ENCODE measurements at regions not wholly inside any gene's neighbourhood (a gene's known extent, or its start where the extent isn't known, plus 50 kb on each side); places are given as distances from the start of the nearest gene placed in this dataset.
A peak's percentile ranks its signal among the peaks of the same experiment; 100 is the strongest.
"Not testable (repeated sequence)": the region's sequence is repeated elsewhere in the genome, so short reads cannot be mapped to it uniquely, and the experiment has no call there.

- Mint-ChIP-seq H3K27me3 (peaks cover 4 to 8% of the 10 kb centered on the region in 2 donors), H3K4me1 (peaks cover 7 to 12% of the 10 kb centered on the region in 2 donors), H3K36me3 (no peaks in the 10 kb centered on the region), H3K4me3 (no peak overlapping the region), H3K27ac (peak overlapping the region; percentile 1), H3K9me3 (no peaks in the 10 kb centered on the region)
- no peak for DNase-seq
- peak; percentile 84 to 91 for ATAC-seq (replicated peaks)
These were observed 50.7 kb upstream of the EDARADD start for GRCh38 chr1:236343246-236343870.

- Mint-ChIP-seq H3K27me3 (peaks cover 4 to 6% of the 10 kb centered on the region in 2 donors), H3K27ac (peak overlapping the region; percentile 1), H3K4me1 (peaks cover 7 to 12% of the 10 kb centered on the region in 2 donors), H3K36me3 (no peaks in the 10 kb centered on the region), H3K9me3 (no peaks in the 10 kb centered on the region), H3K4me3 (no peak overlapping the region)
- no peak for DNase-seq
- ATAC-seq (replicated peaks) = no peak
These were observed 51.5 kb upstream of the EDARADD start for GRCh38 chr1:236342403-236343245.

GRCh38 chr1:236341298-236341697 is 52.8 kb upstream of the EDARADD start:
- Mint-ChIP-seq H3K4me1 (peaks cover 7 to 12% of the 10 kb centered on the region in 2 donors), H3K9me3 (no peaks in the 10 kb centered on the region), H3K27me3 (peaks cover 0 to 4% of the 10 kb centered on the region in 2 donors), H3K27ac (no peak overlapping the region), H3K36me3 (peaks cover 0 to 1% of the 10 kb centered on the region in 2 donors), H3K4me3 (no peak overlapping the region)
- no peak for ATAC-seq (replicated peaks)
- no peak for DNase-seq

GRCh38 chr1:236338096-236338495 is 56.0 kb upstream of the EDARADD start:
- Mint-ChIP-seq H3K4me1 (peaks cover 2 to 3% of the 10 kb centered on the region in 2 donors), H3K4me3 (no peak overlapping the region), H3K27ac (no peak overlapping the region), H3K27me3 (no peaks in the 10 kb centered on the region), H3K9me3 (no peaks in the 10 kb centered on the region), H3K36me3 (peaks cover 0 to 2% of the 10 kb centered on the region in 2 donors)
- ATAC-seq (replicated peaks) (no peak), DNase-seq (no peak)

- H3K36me3 Mint-ChIP-seq = peaks cover 0 to 2% of the 10 kb centered on the region in 2 donors
- no peak overlapping the region for H3K4me3 Mint-ChIP-seq
- ATAC-seq (replicated peaks) (no peak), DNase-seq (no peak)
- H3K27ac Mint-ChIP-seq = no peak overlapping the region
- no peaks in the 10 kb centered on the region for H3K9me3 Mint-ChIP-seq
- H3K4me1 Mint-ChIP-seq = no peaks in the 10 kb centered on the region
- no peaks in the 10 kb centered on the region for H3K27me3 Mint-ChIP-seq
These were observed 54.3 kb upstream of the ERO1B start for GRCh38 chr1:236336084-236336483.

GRCh38 chr1:236335633-236336032 is 53.9 kb upstream of the ERO1B start:
- not testable (repeated sequence) for H3K4me3 Mint-ChIP-seq; H3K4me1 Mint-ChIP-seq; DNase-seq; ATAC-seq (replicated peaks); H3K36me3 Mint-ChIP-seq; H3K27ac Mint-ChIP-seq; H3K27me3 Mint-ChIP-seq; H3K9me3 Mint-ChIP-seq

- Mint-ChIP-seq H3K9me3 (no peaks in the 10 kb centered on the region), H3K4me3 (no peak overlapping the region), H3K4me1 (no peaks in the 10 kb centered on the region), H3K36me3 (peaks cover 0 to 2% of the 10 kb centered on the region in 2 donors), H3K27ac (no peak overlapping the region), H3K27me3 (no peaks in the 10 kb centered on the region)
- ATAC-seq (replicated peaks) (no peak), DNase-seq (no peak)
These were observed 53.3 kb upstream of the ERO1B start for GRCh38 chr1:236334893-236335545.

GRCh38 chr1:236332092-236332758 is 50.5 kb upstream of the ERO1B start:
- Mint-ChIP-seq H3K36me3 (peaks cover 0 to 2% of the 10 kb centered on the region in 2 donors), H3K27ac (no peak overlapping the region), H3K27me3 (no peaks in the 10 kb centered on the region), H3K4me1 (no peaks in the 10 kb centered on the region), H3K4me3 (no peak overlapping the region), H3K9me3 (no peaks in the 10 kb centered on the region)
- no peak for DNase-seq
- no peak for ATAC-seq (replicated peaks)
